HL-60 (cell line): ENCODE measurements at regions not wholly inside any gene's neighbourhood (a gene's known extent, or its start where the extent isn't known, plus 50 kb on each side); places are given as distances from the start of the nearest gene placed in this dataset.

ENCODE experiments used
- DNase-seq, 2 experiments: peaks; one replicate each; pipeline ENCODE4 v3.0.0-alpha.2; 2010 to 2020; ENCODE audit warnings: low read depth in 1 of 2, low spot score in 1 of 2
- H3K27ac ChIP-seq: fragments of 250-450 bp; sonication (Bioruptor Pico); replicated peaks from 2 replicates; pipeline ENCODE4 v1.5.1; 2020; ENCODE audit warnings: mild to moderate bottlenecking, moderate library complexity
- H3K27me3 ChIP-seq: fragments of 250-450 bp; sonication (Bioruptor Pico); 2 replicates; pipeline ENCODE4 v1.5.1; 2021; ENCODE audit warnings: mild to moderate bottlenecking, moderate library complexity; ENCODE audit not compliant: insufficient read depth, poor library complexity, severe bottlenecking
- H3K4me3 ChIP-seq: replicated peaks from 2 replicates; pipeline ENCODE4 v1.5.1; 2011; ENCODE audit warnings: mild to moderate bottlenecking, control low read depth, low read length; ENCODE audit not compliant: insufficient read depth
- GABPA ChIP-seq: IDR thresholded peaks from 2 replicates; pipeline ENCODE4 v1.6.1; 2012; ENCODE audit warnings: low read depth
- POLR2AphosphoS5 ChIP-seq: IDR thresholded peaks from 2 replicates; pipeline ENCODE4 v1.6.1; 2012; ENCODE audit warnings: low read depth
- SPI1 ChIP-seq: IDR thresholded peaks from 2 replicates; pipeline ENCODE4 v1.6.1; 2012; ENCODE audit warnings: low read depth, mild to moderate bottlenecking, borderline replicate concordance
- TF ChIP-seq, protein P1 (sequence below): IDR thresholded peaks from 2 replicates; pipeline ENCODE4 v1.6.1; 2012; ENCODE audit warnings: low read depth; ENCODE audit not compliant: insufficient replicate concordance
- TF ChIP-seq, protein P2 (sequence below): IDR thresholded peaks from one replicate; pipeline ENCODE4 v1.5.1; 2011; ENCODE audit warnings: low read length, control low read depth, inconsistent platforms; ENCODE audit not compliant: insufficient read depth

DNA sequence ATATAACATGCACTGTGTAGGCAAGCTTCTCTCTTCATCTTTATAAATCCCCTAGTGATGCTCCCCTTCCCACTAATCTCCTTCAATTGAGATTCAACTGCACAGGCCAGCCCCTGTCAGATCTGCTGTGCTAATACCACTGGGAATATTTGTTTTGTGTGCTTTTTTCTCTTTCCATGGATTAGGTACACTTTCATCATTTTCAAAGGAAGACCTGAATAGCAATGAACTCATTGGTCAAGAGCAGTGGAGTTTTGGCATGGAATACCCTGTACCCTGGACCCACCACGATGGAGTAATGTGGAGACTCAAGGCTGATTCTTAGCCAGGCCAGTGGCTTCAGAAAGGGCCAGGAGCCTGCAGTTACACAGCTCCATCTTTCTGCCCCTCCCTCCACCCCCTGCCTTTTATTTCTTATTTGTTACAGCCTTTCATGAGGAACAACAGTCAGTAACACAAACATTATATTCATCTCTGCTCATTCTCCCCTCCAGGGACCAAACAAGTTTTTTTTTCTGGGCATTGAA is 75.4 kb upstream of the KCNG1 start:
- TF ChIP-seq SPI1 (no peak), POLR2AphosphoS5 (no peak), GABPA (no peak)
- TF ChIP-seq, protein P1, sequence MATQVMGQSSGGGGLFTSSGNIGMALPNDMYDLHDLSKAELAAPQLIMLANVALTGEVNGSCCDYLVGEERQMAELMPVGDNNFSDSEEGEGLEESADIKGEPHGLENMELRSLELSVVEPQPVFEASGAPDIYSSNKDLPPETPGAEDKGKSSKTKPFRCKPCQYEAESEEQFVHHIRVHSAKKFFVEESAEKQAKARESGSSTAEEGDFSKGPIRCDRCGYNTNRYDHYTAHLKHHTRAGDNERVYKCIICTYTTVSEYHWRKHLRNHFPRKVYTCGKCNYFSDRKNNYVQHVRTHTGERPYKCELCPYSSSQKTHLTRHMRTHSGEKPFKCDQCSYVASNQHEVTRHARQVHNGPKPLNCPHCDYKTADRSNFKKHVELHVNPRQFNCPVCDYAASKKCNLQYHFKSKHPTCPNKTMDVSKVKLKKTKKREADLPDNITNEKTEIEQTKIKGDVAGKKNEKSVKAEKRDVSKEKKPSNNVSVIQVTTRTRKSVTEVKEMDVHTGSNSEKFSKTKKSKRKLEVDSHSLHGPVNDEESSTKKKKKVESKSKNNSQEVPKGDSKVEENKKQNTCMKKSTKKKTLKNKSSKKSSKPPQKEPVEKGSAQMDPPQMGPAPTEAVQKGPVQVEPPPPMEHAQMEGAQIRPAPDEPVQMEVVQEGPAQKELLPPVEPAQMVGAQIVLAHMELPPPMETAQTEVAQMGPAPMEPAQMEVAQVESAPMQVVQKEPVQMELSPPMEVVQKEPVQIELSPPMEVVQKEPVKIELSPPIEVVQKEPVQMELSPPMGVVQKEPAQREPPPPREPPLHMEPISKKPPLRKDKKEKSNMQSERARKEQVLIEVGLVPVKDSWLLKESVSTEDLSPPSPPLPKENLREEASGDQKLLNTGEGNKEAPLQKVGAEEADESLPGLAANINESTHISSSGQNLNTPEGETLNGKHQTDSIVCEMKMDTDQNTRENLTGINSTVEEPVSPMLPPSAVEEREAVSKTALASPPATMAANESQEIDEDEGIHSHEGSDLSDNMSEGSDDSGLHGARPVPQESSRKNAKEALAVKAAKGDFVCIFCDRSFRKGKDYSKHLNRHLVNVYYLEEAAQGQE, result no peak
- TF ChIP-seq, protein P2, sequence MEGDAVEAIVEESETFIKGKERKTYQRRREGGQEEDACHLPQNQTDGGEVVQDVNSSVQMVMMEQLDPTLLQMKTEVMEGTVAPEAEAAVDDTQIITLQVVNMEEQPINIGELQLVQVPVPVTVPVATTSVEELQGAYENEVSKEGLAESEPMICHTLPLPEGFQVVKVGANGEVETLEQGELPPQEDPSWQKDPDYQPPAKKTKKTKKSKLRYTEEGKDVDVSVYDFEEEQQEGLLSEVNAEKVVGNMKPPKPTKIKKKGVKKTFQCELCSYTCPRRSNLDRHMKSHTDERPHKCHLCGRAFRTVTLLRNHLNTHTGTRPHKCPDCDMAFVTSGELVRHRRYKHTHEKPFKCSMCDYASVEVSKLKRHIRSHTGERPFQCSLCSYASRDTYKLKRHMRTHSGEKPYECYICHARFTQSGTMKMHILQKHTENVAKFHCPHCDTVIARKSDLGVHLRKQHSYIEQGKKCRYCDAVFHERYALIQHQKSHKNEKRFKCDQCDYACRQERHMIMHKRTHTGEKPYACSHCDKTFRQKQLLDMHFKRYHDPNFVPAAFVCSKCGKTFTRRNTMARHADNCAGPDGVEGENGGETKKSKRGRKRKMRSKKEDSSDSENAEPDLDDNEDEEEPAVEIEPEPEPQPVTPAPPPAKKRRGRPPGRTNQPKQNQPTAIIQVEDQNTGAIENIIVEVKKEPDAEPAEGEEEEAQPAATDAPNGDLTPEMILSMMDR, result no peak
- Histone ChIP-seq H3K4me3 (no peak overlapping the region), H3K27ac (no peak overlapping the region), H3K27me3 (peaks cover 2% of the 10 kb centered on the region)
- no peak for DNase-seq

DNA sequence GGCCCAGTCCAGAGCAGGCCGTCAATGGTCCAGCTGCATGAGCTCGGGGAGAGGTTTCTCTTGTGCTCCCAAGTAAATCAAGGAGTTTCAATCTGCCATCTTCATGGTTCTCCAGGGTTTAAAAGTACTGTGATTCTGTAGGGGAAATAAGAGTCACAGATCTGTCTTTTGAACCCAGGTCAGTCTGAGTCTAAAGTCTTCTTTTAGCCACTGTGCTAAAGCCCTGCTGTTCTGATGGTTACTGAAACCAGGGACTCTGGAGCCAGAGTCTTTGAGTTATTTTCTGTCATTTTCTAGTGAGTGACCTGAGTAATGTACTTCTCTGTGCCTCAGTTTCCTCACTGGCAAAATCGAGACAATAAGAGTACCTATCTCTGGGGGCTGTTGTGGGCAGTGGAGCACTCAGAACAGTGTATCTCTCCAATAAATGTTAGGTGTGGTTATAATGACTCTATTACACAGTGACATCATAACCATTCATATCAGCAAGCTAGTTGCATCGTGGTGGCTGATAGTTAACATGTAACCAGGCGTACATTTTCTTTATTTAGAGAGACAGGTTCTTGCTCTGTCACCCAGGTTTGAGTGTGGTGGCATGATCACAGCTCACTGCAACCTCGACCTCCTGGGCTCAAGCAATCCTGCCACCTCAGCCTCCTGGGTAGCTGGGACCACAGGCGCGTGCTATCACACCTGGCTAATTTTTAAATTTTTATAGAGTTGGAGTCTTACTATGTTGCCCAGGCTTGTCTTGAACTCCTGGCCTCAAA is 74.6 kb upstream of the KCNG1 start:
- DNase-seq, result no peak
- TF ChIP-seq SPI1, result no peak
- TF ChIP-seq, protein P1, result no peak
- no peak for TF ChIP-seq GABPA
- no peak for TF ChIP-seq POLR2AphosphoS5
- TF ChIP-seq, protein P2, result no peak
- Histone ChIP-seq H3K27me3 (peaks cover 6% of the 10 kb centered on the region), H3K4me3 (no peak overlapping the region), H3K27ac (no peak overlapping the region)

DNA sequence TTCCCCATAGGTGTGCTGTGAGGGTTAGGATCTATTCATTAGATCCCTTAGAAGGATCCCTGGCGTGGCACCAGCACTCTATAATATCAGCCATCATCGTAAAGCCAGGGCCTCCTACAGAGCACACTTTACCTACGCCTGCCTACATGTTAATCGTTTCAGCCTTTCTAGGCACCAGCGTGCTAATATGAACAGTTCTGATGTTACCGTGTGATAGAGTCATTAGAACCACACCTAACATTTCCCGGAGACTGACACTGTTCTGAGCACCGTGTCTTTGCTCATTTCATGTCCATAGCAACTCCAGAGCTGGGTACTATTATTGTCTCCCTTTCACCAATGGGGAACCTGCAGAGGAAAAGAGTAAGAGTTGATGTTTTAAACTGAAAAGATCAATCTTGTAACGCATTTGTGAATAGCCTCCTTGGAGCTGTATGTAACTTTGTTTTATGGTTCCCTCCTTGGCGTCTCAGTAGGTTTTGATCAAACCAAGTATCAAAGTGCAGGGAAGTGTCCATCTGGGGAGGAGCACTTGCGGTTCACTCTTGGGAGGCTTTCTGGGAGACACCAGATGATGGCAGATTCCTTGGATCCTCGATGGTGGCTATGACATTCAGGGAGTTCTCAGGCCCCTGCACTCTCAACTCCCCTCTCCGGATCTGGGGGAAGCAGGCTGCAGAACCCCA is 73.8 kb upstream of the KCNG1 start:
- Histone ChIP-seq H3K27me3 (peaks cover 8% of the 10 kb centered on the region), H3K27ac (no peak overlapping the region), H3K4me3 (no peak overlapping the region)
- no peak for TF ChIP-seq SPI1
- no peak for TF ChIP-seq POLR2AphosphoS5
- TF ChIP-seq, protein P2, result no peak
- TF ChIP-seq, protein P1, result no peak
- TF ChIP-seq GABPA, result no peak
- DNase-seq, result no peak
